ENCODE measurements at regions not wholly inside any gene's neighbourhood (a gene's known extent, or its start where the extent isn't known, plus 50 kb on each side); places are given as distances from the start of the nearest gene placed in this dataset.

GRCh38 chr1:207971331-207972219, 60.6 kb upstream of the CD34 start:
- Histone ChIP-seq H3K36me3 (no peaks in the 10 kb centered on the region), H3K4me3 (no peak overlapping the region), H3K27me3 (replicated peaks in 1 of 7) (peaks cover 0 to 12% (median 0%) of the 10 kb centered on the region in 7 donors), H3K27ac (no peak overlapping the region), H3K4me1 (no peaks in the 10 kb centered on the region), H3K9me3 (no peaks in the 10 kb centered on the region)
- intact Hi-C loops (cut with DNase I; ENCODE audit: low total_unique reads), result no loop called here
- TF ChIP-seq POLR2A (IDR thresholded peaks at IDR 0.05) (no peak), POLR2AphosphoS5 (IDR thresholded peaks at IDR 0.05) (no peak)
- TF ChIP-seq, protein P1, sequence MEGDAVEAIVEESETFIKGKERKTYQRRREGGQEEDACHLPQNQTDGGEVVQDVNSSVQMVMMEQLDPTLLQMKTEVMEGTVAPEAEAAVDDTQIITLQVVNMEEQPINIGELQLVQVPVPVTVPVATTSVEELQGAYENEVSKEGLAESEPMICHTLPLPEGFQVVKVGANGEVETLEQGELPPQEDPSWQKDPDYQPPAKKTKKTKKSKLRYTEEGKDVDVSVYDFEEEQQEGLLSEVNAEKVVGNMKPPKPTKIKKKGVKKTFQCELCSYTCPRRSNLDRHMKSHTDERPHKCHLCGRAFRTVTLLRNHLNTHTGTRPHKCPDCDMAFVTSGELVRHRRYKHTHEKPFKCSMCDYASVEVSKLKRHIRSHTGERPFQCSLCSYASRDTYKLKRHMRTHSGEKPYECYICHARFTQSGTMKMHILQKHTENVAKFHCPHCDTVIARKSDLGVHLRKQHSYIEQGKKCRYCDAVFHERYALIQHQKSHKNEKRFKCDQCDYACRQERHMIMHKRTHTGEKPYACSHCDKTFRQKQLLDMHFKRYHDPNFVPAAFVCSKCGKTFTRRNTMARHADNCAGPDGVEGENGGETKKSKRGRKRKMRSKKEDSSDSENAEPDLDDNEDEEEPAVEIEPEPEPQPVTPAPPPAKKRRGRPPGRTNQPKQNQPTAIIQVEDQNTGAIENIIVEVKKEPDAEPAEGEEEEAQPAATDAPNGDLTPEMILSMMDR (IDR thresholded peaks at IDR 0.05 in 8 of 11, conservative IDR thresholded peaks at IDR 0.05 in 3 of 11), result no peak
- no peak for DNase-seq
- WGBS, 5 donors, result 69 to 90% (median 79%) methylated on average over 10 of the region's 10 CpGs

- H3K36me3 ChIP-seq, result no peaks in the 10 kb centered on the region
- H3K4me3 ChIP-seq, result no peak overlapping the region
- TF ChIP-seq, protein P1 (IDR thresholded peaks at IDR 0.05 in 8 of 11, conservative IDR thresholded peaks at IDR 0.05 in 3 of 11), result no peak
- TF ChIP-seq POLR2AphosphoS5 (IDR thresholded peaks at IDR 0.05), result no peak
- no peak for TF ChIP-seq POLR2A (IDR thresholded peaks at IDR 0.05)
- H3K27me3 ChIP-seq (replicated peaks in 1 of 7), result peaks cover 0 to 12% (median 0%) of the 10 kb centered on the region in 7 donors
- no peak for DNase-seq
- H3K9me3 ChIP-seq, result no peaks in the 10 kb centered on the region
- H3K27ac ChIP-seq, result no peak overlapping the region
- no peaks in the 10 kb centered on the region for H3K4me1 ChIP-seq
- intact Hi-C loops (cut with DNase I; ENCODE audit: low total_unique reads), result no loop called here
- 82 to 90% (median 89%) methylated on average over 16 of the region's 16 CpGs for whole genome bisulfite sequencing, 5 donors
Observed at GRCh38 chr1:207970329-207971233, 59.7 kb upstream of the CD34 start.

GRCh38 chr1:207969528-207969927, 58.6 kb upstream of the CD34 start:
- Histone ChIP-seq H3K27me3 (replicated peaks in 1 of 7) (peaks cover 0 to 12% (median 0%) of the 10 kb centered on the region in 7 donors), H3K27ac (no peak overlapping the region), H3K9me3 (no peaks in the 10 kb centered on the region), H3K36me3 (no peaks in the 10 kb centered on the region), H3K4me3 (no peak overlapping the region), H3K4me1 (peaks cover 0 to under 1% (median 0%) of the 10 kb centered on the region in 6 donors)
- DNase-seq, result no peak
- TF ChIP-seq, protein P1 (IDR thresholded peaks at IDR 0.05 in 8 of 11, conservative IDR thresholded peaks at IDR 0.05 in 3 of 11), result no peak
- TF ChIP-seq POLR2AphosphoS5 (IDR thresholded peaks at IDR 0.05), result no peak
- TF ChIP-seq POLR2A (IDR thresholded peaks at IDR 0.05), result no peak
- intact Hi-C loops (cut with DNase I; ENCODE audit: low total_unique reads), result no loop called here
- 93 to 97% (median 95%) methylated on average over 2 of the region's 2 CpGs for WGBS, 5 donors

All from spleen (tissue), 11 donors.